GM18502 (cell line): ENCODE measurements at regions not wholly inside any gene's neighbourhood (a gene's known extent, or its start where the extent isn't known, plus 50 kb on each side); places are given as distances from the start of the nearest gene placed in this dataset.
A peak's percentile ranks its signal among the peaks of the same experiment; 100 is the strongest.
"Not testable (repeated sequence)": the region's sequence is repeated elsewhere in the genome, so short reads cannot be mapped to it uniquely, and the experiment has no call there.

ENCODE experiments used
- ATAC-seq: cut with Tn5 transposase; IDR thresholded peaks from one replicate; pipeline ENCODE4 v1.9.1; 2021; ENCODE audit warnings: mild to moderate bottlenecking; ENCODE audit not compliant: unreplicated experiment, poor library complexity

DNA sequence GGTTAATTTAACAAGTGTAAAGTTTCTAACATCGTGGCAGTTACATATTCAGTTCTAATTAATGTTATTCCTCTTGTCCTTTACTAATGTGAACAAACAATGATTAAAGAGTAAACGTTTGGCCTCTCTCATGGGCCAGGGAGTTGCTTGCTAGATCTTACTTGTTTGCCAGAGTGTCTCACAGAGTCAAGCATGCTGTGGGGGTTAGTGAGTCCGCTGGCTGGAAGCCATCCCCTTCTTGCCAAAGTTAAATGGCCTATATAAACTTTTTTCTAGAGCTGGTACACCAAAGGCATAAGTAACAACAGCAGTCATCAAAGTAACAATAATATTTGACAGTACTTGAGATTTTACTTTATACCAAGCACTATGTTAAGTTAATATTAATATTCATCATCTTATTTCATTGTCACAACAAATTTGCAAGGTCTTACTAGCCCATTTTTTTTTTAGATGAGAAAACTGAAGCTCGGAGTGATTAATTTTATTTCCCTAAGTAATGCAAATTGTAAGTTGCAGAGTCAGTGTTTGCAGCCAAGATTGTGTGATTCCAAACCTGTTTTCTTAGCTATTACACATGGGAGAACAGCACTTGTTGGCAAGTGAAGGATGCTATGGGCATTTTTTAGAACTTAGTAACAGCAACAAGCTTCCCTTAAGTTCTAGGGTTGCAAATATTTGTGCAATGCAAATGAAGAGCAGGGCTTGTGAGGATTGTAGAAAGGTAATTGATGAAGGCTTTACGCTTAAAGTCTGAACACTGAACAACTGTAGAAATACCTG lies 224.5 kb downstream of the RFPL4B start:
- no peak for ATAC-seq

DNA sequence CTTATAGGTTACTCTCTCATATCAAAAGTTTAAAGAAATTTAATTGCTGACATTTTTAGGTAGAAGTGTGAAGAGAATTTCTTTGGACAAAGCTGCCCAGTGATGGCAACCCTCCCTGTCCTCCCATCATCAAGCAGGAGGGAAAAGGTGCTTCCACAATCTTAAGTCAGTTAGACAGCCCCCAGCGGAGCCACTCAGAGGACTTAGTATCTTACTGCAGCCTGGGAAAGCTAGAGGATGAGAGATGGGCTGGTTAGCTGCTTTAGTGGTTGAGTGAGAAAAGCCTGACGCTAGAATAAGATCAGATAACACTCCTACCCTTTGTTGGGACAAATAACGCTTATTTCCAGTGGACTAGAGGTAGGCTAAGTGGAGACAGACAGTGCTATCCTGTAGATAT lies 227.1 kb downstream of the RFPL4B start:
- no peak for ATAC-seq

DNA sequence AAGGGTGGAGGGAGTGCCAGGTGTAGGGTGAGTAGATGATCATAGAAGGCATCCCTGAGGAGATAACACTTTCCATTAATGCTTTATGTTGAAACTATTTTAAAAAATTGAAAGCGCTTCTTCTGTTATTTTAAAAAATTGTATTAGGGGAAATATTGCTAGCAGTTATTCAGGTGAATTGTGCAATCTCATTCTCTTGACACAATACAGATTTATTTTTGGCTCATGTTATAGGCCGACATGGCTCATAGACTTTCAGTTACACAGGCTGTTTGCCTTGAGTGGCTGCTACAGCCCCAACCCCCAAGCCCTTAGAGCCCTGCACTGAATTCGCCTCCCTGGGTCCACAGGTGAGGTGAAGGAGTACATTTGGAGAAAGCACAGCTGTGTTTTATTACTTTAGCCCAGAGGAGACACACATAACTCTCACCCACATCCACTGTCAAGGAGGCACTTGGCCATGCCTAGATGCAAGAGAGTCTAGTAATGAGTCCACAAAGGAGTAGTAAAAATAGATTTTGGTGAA lies 228.2 kb downstream of the RFPL4B start:
- ATAC-seq: no peak

DNA sequence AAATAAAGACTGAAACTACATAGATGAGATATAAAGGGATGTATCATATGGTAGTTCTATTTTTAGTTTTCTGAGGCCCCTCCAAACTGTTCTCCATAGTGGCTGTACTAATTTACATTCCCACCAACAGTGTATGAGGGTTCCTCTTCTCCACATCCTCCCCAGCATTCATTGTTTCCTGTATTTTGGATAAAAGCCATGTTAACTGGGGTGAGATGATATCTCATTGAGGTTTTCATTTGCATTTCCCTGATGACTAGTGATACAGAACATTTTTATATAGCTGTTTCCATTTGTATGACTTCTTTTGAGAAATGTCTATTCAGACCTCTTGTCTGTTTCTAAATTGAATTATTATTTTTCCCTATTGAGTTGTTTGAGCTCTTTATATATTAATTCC lies 229.3 kb downstream of the RFPL4B start:
- no peak for ATAC-seq

DNA sequence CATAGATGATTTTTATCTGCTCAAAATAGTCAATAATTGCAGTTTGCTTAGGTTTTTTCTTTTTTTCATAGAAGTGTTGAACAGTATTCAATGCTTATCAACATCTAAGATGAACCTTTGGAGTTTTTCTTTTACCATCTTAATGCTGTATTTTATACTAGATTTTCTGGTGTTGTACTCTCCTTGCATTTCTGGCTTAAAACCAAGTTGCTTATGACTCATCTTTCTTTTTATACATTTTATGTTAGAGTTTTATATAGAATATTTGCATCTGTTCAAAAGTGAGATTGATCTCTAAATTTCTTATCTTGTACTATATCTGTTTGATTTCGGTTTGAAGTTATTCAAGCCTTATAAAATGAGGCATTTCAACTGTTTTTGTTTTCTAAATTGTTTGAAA lies 232.5 kb downstream of the RFPL4B start:
- no peak for ATAC-seq

DNA sequence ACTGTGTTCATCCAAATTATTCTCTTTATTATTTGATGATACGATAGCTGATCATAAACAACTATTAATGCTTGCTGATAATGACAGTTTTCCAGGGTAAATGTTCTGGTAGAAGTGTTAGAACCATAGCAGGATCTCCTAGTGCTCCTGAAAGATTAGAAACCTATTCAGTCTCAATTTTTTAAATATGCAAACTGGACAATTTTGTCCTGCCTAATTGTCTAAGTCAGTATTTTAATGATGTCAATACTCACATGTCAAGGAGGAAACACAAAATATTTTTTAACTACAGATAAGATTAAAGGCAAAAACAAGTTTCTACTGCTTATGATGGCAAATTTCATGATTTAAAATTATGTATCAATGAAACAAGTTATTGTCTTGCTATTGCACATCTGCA lies 233.9 kb downstream of the RFPL4B start:
- no peak for ATAC-seq

DNA sequence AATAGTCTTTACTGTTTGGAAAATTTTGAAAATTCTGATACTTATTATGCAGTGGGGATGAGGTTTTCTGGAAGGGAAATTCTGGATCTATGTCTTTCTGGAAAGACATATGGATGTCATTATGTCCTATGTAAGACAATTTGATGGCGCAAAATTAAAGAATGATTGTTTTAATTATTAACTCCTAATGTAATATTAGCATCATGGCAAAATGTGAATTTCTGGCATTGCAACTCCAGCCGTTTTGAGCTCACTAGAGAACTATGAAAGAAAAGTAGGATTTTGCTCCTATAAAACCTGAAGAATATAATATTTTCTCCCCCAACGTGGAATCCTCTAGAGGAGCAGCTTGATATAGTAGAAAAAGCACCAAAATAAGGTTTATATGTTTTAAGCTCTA lies 243.2 kb downstream of the RFPL4B start:
- no peak for ATAC-seq

DNA sequence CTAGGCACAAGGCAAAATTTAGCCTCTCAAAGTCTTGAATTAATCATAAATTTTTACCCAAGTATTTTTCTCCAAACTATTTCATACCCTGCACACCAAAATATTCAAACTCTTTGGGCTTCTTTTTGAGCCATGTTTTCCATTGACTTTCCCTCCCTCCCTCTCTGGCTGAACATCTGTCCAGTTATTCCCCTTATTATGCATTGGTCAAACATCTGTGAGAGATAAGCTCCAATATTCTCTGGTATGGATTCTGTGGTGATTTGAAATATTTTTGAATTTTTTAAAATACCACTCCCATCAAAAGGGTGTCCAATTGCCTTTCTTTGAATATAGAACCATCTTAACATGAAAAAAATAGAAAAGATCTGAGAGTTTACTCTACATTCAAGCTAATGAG lies 244.2 kb downstream of the RFPL4B start:
- ATAC-seq: no peak

DNA sequence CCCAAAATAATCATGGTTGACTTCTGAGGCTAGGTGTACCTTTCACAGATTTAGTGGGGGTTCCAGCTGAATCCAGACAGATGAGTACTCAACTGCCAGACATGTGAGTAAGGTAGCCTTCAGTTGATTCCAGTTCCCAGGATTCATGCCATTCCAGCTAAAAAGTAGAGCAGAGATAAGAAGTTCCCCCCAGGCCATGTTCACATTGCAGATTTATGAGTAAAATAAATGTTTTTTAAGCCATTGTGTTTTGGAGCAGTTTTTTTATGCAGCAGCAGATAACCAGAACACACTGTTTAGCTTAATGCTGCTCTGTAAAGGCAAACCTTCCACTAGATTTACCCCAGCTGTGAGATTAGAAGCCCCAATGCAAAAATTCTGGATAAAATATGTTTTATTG lies 245.0 kb downstream of the RFPL4B start:
- no peak for ATAC-seq

DNA sequence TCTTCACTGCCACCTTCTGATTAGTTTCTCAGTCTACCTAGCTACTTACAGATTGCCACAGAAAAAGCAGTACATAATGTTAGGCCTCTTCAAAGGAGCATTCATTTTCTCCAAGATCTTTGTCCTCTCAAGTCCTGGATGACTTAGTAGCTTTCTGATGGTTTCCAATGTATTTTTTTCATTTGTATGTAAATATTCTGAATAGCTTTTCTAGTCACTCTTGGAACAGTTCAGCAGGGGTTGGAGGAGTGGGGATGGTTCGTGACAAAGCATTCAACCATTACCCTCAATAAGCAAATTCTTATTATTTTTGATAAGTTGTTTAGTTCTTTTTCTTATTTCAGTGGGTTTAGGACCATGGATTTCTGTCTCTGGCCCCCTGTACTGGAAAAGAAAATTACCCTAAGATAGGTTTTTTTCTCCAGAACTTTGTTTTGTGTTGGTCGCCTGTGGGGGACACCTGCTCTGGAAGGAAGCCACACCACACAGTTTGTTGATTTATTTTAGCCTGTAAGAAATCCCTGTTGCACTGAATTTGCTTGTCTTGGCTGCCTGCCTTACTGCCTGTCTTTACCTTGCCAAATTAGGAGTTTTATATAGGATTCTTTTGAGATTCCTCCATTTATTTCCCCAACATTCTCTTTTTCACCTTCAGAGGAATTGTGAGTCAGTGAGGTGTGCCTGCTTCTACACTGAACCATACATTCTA lies 247.9 kb downstream of the RFPL4B start:
- no peak for ATAC-seq

DNA sequence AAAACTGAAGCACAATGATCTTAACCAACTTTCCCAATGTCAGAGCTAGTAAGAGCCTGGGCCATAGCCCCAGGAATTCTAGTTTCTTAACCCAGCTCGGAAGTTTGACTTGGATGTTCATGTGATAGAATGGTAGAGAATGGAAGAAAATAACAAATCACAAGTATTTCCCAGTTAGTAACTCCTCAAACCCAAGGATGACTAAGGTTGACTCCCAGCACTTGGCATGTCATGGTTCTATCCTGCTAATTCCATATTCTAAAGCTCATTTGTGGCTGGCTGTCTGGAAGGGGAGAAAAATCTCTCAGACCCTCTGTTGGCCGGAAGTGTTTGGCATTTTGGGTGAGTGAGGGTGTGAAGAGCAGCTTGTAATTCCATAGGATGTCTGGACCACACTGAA lies 248.7 kb downstream of the RFPL4B start:
- no peak for ATAC-seq

DNA sequence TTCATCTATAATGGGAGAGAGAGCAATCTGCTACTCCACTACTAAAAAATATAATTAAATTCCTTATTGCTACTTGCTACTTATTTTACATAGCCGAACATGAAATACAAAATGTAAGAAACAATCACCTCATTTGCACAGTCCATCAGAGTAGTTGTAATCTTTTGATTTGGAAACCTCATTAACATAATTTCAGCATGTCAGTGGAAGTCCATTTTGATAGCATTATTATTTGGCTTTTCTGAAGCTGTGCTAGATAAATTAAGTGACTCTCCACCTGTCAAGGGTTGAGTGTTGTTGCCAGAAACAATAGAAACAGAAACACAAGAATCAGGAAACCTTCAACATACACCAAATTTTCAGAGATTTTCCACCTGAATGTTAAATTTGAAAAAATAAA lies 250.0 kb downstream of the RFPL4B start:
- no peak for ATAC-seq

DNA sequence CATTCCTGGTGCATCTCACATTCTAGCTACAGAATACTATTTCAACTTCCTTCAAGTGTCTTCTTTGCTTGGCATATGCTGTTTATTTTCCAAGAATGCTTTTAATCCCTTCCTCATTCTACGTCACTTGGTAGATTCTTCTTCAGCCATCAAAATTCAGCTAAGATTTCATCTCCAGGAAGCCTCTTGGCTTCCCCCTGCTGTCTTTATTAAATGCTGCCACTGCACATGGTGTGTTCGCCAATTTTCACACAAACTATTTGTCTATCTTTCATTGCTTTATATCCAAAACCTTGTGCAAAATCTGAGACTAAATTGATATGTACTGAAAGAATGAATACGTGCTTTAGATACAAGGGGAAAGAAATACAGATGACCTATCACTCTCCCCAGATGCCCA lies 253.0 kb downstream of the RFPL4B start:
- ATAC-seq: no peak

DNA sequence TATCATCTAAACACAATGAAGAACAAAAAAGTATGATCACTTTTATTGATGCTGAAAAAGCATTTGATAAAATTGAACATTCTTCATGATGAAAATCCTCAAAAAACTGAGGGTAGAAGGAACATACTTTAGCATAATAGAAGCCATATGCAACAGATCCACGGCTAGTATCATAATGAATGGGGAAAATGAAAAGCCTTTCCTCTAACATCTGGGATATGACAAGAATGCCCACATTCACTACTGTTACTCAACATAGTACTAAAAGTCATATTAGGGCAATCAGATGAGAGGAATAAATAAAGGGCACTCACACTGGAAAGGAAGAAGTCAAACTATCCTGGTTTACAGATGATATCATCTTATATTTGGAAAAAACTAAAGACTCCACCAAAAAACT lies 256.6 kb downstream of the RFPL4B start:
- no peak for ATAC-seq

DNA sequence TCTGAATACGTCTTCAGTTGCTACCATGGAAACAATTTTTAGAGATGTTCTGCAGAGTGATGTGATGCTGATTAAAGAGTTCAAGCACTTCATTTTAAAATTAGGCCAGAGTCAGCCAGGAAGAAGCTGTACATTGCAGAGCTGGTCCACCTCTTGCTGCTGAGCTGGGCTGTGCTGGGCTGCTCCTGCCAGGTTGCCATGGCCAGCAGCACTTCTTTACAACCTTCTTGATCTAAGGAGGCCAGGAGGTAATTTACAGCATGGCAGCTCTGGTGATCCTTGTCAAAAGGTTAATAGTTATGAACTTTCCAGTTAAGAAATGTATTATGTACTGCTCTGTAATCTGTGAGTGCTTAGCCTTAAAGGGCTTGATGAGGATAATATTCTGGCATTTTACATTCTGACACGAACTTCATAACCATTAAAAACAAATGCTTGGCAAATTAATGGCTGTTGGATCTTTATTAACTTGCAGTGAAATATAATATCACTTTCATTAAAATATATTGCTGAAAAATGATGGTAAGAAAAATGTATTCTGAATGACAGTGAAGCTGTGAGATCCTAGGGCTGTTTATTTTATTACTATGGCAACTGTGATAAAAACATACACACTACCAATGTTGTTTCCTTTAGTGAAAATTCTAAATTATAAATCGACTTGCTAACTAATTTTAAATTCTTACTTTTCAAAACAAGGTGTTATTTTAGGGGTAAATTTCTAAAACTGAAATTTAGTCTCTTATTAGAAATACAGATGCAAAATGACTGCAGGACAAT lies 259.7 kb downstream of the RFPL4B start:
- no peak for ATAC-seq

DNA sequence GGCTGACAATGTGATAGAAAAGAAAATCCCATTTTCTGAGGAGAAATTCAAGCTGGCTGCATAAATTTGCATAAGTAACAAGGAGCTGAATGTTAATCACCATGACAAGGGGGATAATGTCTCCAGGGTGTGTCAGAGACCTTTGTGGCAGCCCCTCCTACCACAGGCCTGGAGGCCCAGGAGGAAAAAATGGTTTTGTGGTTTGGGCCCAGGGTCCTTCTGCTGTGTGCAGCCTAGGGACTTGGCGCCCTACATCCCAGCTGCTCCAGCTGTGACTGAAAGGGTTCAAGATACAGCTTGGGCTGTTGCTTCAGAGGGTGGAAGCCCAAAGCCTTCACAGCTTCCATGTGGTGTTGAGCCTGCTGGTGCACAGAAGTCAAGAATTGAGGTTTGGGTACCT lies 261.8 kb downstream of the RFPL4B start:
- not testable (repeated sequence) for ATAC-seq

DNA sequence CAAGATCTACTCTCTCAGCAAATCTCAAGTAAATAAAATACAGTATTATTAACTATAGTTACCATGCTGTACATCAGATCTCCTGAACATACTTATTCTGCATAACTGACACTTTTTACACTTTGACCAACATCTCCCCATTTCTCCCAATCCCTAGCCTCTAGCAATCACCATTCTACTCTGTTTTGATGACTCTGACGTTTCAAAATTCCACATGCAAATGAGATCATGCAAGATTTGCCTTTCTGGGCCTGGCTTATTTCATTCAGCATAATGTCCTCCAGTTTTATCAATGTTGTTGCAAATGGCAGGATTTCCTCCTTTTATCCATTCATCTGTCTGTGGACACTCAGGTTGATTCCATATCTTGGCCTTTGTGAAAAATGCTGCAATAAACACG lies 266.3 kb downstream of the RFPL4B start:
- ATAC-seq: no peak

DNA sequence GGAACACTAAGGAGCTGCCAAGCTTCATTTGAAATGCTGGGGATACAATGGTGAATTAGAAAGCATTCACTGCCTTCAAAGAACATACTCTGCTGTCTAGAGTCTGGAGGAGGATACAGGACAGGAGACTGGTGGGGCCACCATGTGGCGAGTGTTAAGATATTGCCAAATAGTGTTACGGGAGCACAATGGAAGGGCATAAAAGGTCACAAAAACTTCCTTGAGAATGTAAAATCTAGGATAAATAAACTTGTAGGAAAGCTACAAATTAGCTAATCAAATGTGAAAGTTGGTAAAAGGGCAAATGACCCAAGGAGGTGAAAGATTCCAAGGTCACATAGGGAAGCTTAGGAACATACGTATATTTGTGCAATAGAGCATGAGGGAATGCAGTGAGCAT lies 271.7 kb downstream of the RFPL4B start:
- no peak for ATAC-seq

DNA sequence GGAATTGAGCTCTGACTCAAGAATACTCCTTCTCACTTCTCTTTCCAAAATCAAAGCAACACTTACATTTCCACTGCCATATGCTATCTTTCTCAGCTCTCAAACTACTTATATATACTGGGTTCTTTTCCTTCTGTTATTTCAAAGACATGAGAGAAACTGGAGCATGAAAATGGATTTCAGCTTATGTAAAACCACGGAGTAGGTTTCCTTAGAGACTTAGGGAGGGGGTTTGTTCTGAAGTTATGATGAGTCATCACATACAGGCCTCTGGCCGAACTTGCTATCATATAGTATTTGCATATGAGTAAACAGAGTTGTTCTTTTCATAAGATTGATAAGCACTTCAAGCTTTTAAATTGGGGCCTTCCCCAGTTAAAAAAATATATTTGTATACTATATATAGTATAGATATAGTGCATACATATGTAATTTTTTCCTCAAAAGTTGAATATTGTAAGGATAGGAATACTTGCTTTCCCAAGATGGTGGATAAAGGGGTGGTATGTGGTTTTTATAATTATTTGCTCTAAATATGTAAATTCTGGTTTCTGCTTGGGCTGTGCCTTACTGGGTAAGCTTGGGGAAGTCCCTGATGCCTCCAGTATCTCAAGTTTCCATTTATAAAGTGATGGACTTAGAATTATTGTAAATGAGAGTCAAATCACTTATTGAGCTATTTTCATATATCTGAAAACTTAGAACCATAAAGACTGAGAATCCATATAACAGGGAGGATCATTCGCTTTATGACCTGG lies 273.9 kb downstream of the RFPL4B start:
- ATAC-seq: peak; percentile 79

DNA sequence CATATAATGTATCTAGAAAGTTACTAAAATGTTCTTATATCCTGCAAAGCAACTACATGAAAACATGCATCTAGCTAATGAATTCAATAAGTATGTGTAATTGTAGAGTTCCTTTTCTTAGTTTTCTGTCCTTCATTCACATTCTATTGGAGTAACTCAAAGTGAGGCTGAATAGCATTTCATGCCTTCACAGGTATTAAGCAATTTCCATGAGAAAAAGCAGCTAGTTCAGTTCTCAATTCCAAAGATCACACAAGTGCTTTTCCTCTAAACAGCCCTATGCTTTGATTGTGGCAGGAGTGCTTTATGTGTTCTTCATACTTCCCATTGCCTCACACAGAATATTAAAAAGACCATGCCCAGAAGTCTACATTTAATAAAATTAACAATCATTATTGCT lies 274.9 kb downstream of the RFPL4B start:
- no peak for ATAC-seq
